Cardiac septum (tissue), 1 donor: ENCODE measurements at regions not wholly inside any gene's neighbourhood (a gene's known extent, or its start where the extent isn't known, plus 50 kb on each side); places are given as distances from the start of the nearest gene placed in this dataset.

ENCODE experiments used
- DNase-seq: peaks from one replicate; pipeline ENCODE4 v3.0.0-alpha.2; 2020; ENCODE audit warnings: low spot score
- intact Hi-C: fragments of 100-400 bp; cut with DNase I; formaldehyde crosslinking; loops from one replicate; pipeline ENCODE4 v1.14.0; 2022
- donor health status: DM: no; HTN: no; CAD: no.

DNA sequence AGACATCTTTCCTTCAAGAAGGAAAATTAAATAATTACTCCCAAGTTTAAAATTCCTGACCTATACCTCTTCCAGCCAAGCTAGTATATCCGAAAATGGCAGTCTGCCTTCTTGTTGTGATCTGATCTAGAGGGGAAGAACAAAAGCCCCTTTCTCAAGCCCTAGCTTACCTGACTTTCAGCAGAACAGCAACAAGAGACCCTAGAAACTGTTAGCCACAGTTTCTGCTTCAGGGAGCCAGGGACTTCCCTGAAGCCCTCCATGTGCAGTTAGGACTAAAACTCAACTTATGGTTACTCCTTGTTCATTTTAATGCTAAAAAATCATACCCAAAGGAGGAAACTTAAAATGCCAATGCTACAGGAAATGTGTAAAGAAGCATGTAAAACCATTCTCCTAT, 366.7 kb upstream of the CTNND2 start:
- no peak for DNase-seq
- intact Hi-C loops, result no loop called here

DNA sequence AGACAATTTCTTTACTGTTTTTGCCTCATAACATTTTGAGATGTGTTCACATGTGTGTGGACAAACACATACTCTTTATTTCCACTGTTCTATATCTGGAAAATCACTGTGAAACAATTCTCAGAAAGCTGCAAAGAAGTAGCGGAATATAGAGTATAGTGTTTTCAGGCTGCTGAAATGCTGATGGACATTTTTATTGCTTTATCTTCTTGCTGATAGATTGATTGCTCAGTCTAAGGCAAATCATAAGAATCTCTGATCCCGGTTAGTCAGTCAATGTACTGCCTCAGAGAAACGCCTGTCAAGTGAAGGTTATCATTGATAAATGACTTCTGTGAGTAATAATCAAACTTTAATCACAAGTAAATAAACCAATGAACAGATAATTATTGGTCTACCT, 364.9 kb upstream of the CTNND2 start:
- intact Hi-C loops, result no loop called here
- no peak for DNase-seq

DNA sequence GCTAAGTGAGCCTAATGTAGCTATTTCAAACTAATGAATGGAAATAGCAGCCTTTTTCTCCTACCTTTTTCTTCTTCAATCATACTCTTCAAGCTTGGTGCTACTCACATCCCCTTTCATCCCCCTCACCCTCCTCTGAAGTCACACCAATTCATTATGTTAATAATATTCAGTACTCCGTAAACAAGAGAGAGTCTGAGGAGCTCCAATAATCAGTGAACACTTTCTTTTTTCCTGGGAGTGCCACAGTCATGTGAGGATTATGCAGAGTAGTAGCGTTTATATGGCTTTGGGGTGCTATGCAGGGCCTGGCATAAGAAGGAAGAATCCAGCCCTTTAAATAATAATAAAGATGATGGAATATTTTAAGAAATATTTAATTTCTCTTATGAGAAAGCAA, 354.3 kb upstream of the CTNND2 start:
- intact Hi-C loops, result no loop called here
- DNase-seq, result no peak

- DNase-seq, result no peak
- intact Hi-C loops, result no loop called here
Observed at GRCh38 chr5:12250454-12250853, 346.2 kb upstream of the CTNND2 start.

- DNase-seq, result no peak
- intact Hi-C loops, result no loop called here
Observed at GRCh38 chr5:12248831-12249230, 344.6 kb upstream of the CTNND2 start.

GRCh38 chr5:12246036-12246435, 341.8 kb upstream of the CTNND2 start:
- intact Hi-C loops, result no loop called here
- no peak for DNase-seq

DNA sequence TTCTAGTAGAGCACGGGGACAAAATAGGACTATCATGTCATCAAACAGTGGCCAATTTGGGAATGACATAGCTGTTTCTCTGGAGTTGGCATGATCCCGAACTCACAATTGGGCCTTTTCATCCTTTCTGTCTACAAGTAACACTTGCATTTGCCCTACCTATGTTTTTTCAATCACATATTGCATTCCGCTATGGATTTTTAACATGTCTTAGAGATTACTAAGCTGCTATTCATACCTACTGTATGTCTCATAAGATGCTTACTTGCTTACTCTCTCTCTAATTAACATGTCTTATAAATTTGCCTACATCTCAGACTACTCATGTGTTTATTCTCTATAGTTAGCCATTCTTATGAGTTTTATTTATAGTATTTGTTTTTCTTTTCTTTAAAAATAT, 341.2 kb upstream of the CTNND2 start:
- DNase-seq, result no peak
- intact Hi-C loops, result no loop called here

DNA sequence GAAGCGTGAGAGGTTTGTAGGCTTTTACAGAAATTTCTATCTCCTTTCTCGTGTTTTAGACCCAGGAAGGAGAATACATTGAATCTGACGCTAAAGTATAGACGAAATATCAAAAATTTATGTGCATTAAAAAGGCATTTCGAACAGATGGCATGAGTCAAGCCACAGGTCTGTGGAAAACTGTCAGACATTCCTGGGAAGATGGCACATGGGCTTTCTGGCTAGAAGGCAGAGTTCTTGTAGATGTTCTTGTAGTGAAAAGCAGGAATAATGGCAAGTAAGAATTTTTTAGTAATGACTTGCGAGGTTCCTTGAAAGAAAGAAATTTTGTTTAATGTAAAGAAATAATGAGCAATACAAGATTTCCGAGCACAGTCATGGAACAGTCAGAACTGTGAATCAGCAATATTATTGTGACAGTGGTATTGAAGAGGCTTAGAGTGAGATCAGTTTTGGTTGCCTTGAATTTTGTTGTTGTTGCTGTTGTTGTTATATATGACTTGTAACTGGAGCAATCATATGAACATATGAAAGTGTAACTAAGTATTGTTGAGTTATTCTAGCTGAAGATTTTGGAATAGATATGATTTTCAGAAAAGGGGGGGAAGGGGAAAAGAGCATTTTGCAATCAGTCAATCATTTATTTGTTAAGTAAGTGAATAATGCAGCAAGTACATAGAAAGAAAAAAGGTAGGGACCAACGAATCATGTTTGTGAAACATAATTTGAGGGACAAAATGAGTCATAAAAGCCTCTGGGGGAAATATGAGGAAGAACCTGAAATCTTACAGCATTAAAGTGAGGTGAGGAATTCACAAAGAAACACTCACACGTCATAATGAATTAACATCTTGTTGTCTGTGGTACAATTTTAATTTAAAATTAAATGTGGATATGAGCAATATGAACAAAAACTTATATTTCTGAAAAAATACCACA, 339.0 kb upstream of the CTNND2 start:
- DNase-seq, result no peak
- intact Hi-C loops, result no loop called here

DNA sequence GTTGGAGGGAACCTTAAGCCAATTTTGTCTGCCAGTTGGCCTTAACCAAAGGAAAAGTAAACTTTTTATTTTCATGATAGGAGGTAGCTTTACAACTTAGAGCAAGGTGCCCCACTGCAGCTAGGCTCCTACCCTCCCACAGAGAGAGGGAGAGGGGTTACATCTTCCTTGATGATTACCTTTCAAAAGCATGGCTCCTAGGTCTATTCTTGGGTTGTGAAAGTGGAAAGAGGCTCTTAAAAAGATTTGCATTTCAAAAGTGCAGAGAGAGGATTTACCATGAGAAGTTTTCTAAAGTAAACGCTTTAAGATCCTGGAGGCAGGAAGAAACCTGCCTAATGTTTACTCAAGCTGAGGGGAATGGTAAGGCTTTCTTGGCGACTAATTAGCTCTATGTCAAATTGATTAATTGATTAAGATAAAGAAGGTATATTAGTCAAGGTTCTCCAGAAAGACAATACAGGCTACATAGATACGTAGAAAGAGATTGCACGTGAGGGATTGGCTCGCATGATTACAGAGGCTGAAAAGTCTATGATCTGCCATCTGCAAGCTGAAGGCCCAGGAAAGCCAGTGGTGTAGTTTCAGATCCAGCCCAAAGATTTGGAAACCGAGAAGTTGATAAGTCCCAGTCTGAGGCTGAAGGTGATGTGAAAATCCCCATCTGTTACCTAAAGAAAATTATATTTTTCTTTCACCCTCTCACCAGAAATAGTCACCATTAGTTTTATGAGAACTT, 333.8 kb upstream of the CTNND2 start:
- no peak for DNase-seq
- intact Hi-C loops, result no loop called here

- intact Hi-C loops, result no loop called here
- no peak for DNase-seq
Observed at GRCh38 chr5:12230659-12231058, 326.4 kb upstream of the CTNND2 start.

DNA sequence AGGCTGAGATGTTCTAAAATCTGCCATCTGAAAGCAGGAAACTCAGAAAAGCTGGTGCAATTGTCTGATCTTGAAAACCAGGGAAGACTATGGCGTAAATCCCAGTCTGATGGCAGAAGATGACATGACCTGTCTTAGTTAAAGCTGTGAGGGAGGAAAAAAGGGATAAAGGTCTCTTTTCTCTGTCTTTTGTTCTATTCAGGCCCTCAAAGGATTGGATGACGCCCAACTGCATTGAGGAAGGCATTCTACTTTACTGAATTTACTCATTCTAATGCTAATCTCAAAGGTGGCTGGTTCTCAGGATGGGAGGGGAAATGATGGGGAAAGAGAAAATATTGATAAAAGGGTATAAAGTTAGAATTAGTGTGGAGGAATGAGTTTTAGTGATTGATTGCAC, 312.8 kb upstream of the CTNND2 start:
- intact Hi-C loops, result no loop called here
- no peak for DNase-seq

DNA sequence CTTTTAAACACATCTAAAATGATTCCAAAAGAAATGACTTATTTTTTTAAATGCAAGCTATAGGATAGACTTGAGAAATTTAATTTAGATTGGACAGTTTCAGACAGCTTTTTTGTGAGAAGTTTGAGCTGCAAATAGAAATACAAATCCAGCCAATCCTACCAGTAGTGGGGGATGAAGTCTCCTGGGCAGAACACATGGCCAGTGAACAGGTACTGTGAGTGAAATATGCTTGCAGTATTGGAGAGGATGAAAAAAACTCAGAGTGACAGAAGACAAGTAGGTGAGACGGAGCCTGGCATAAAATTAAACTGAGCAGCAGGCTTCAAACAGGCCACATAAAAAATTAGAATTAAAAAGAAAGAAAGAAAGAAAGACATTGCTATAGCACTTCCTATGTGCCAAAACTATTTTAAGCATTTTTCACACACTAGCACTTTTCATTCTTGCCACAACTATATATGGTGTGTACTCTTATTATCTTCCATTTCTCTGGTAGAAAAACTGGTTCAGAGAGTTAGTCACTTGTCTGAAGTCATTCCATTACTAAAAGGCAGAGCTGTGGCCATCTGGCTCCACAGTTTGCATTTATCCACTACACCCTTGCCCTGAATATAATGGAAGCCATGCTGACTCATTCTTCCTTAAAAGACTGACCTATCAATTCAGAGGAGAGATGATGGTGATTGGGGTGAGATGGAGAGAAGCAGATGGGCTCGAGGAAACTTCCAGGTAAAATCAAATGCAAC, 310.2 kb upstream of the CTNND2 start:
- intact Hi-C loops, result no loop called here

GRCh38 chr5:12208366-12209100, 304.3 kb upstream of the CTNND2 start:
- no peak for DNase-seq
- intact Hi-C loops, result no loop called here

More for the DNA sequence above, 310.2 kb upstream of the CTNND2 start:
- DNase-seq, result no peak

GRCh38 chr5:12204761-12205160, 300.5 kb upstream of the CTNND2 start:
- DNase-seq, result no peak

DNA sequence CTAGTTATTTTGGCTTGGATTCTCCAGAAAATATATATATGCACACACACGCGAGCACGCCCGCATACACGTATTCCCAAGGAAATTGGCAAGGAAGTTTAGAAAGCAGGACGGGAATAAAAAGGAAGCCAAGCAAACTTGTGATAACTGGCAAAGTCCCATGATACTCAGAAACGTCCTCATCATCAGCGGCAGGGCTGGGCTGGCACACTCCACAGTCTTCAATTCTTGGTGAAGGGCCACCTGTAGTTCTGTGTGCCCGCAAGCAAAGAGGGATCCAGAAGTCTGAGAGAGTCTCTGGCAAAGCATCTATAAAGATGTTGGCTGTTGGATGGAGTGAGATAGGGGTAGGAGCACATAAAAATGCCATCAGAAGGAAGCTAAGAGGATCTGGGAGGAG, 289.3 kb upstream of the CTNND2 start:
- intact Hi-C loops, result no loop called here
- no peak for DNase-seq

More at GRCh38 chr5:12204761-12205160, 300.5 kb upstream of the CTNND2 start:
- intact Hi-C loops, result no loop called here

DNA sequence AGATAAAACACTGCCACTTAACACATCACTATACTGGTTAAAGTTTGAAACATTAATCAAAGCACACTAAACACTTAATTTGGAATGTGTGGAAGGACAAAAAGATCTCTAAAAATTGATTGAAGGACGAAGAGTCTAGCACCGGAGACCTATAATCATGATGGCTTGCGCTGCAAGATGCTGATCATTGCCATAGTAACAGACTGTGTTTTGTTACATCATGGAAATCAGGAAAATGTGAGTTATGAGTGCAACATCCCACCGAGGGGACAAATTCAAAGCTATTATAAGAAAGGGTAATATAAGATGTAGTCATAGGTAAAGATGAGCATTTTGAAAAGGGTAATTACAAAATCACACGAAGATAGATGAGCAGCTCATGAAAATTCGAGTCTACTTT, 278.8 kb upstream of the CTNND2 start:
- no peak for DNase-seq
- intact Hi-C loops, result no loop called here

DNA sequence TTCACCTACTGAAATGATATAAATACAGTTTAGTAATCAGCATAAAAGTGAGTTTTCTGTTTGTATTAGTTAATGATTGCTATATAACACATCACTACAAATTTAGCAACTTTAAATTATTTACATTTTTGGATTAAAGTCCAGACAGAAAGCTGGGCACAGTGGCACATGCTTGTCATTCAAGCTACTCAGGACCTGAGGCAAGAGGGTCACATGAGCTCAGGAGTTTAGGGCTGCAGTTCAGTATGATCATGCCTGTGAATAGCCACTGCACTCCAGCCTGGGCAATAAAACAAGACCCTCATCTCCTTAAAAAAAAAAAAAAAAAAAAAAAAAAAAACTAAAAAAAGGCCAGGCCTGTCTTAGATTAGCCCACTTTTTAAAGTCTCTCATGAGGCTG, 273.6 kb upstream of the CTNND2 start:
- intact Hi-C loops, result no loop called here
- DNase-seq, result no peak

- intact Hi-C loops, result no loop called here
- DNase-seq, result no peak
Observed at GRCh38 chr5:12177225-12177624, 273.0 kb upstream of the CTNND2 start.

GRCh38 chr5:12175914-12176585, 271.8 kb upstream of the CTNND2 start:
- intact Hi-C loops, result no loop called here

More at GRCh38 chr5:12175914-12176585, 271.8 kb upstream of the CTNND2 start:
- no peak for DNase-seq
